GM21381 (cell line): ENCODE measurements at regions not wholly inside any gene's neighbourhood (a gene's known extent, or its start where the extent isn't known, plus 50 kb on each side); places are given as distances from the start of the nearest gene placed in this dataset.
A peak's percentile ranks its signal among the peaks of the same experiment; 100 is the strongest.
"Not testable (repeated sequence)": the region's sequence is repeated elsewhere in the genome, so short reads cannot be mapped to it uniquely, and the experiment has no call there.

Experiments
- ATAC-seq: cut with Tn5 transposase; IDR thresholded peaks from one replicate; pipeline ENCODE4 v1.9.1; 2021; ENCODE audit warnings: mild to moderate bottlenecking, moderate library complexity; ENCODE audit not compliant: unreplicated experiment

DNA sequence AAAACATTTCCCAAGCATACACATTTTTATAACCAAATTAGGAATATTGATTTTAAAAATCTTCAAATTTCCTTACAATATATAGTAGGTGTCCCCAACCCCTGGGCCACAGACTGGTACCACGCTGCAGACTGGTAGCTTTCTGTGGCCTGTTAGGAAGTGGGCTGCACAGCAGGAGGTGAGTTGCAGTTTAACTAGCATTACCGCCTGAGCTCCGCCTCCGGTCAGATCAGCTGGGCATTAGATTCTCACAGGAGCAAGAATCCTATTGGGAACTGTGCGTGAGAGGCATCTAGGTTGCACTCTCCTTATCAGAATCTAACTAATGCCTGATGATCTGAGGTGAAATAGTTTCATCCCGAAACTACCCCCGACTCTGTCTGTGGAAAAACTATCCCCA lies 62.1 kb downstream of the ZWINT start:
- no peak for ATAC-seq

GRCh38 chr10:56296618-56297017 lies 64.4 kb downstream of the ZWINT start:
- no peak for ATAC-seq

GRCh38 chr10:56288403-56288802 lies 72.7 kb downstream of the ZWINT start:
- ATAC-seq, result no peak

DNA sequence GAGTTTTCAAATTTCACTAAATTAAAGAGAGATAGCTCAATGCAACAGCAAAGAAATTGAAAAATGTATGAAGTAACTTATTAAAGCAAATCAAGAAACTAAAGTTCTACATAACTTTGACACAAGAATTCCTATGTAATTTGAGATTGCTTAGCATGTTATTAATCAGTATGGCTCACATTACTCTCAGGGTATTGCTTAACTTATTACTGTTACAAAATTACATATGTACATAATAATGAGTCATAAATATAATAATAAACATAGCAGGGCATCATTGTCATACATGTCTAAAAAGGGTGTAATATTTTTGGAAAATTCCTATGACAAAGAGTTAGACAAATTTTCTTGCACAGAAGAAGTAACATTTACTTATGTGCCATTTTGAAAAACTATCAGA lies 75.0 kb downstream of the ZWINT start:
- ATAC-seq, result no peak

- ATAC-seq, result no peak
These were observed 81.8 kb downstream of the ZWINT start for GRCh38 chr10:56279270-56279669.

DNA sequence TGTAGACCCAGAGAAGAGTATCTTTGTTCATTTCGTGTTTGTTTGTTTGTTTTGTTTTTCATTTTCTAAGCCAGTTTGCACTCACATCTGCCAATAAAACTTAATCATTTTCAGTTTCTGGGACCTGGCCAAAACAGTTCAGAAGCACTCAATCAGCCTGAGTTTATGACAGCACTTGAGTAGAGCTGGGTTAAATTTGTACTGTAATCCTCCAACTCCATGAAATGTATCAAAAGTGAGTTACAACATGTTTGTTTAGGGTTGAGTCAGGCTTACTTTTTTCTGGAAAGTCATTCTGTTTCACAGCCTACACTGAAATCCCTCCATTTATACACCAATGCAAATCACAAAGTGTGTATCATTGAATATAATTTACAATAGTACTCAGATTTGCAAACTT lies 91.9 kb downstream of the ZWINT start:
- ATAC-seq, result no peak

DNA sequence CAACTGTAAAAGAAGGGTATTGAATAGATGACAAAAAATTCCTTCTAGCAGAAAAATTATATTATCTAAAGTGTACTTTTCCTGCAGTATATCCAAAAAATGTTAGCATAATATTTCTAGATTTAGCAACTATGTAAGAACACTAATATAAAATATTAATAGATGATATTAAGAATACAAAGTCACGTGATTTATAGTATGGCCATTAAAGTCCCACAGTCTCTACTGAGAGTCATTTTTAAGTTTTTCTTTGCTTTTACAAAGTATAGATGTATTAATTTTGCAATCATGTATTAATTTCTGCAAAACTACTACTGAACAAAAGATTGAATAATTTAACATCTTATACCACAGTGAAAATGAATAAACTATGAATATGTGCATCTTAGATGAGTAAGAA lies 94.9 kb downstream of the ZWINT start:
- no peak for ATAC-seq

- no peak for ATAC-seq
These were observed 102.1 kb downstream of the ZWINT start for GRCh38 chr10:56258991-56259390.

DNA sequence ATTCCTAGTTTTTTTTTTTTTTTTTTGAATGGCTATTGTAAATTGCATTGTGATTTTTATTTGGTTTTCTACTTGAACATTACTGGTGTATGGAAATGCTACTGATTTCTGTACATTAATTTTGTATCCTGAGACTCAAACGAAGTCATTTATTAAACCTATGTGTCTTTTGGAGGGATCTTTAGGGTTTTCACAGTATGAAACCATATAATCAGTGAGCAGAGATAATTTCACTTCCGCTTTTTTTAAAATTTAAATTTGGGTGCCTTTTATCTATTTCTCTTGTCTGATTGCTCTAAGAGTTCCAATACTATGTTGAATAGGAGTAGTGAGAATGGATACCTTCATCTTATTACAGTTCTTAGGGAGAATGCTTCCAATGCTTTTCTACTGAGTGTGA lies 102.7 kb downstream of the ZWINT start:
- no peak for ATAC-seq

- ATAC-seq, result no peak
These were observed 105.8 kb downstream of the ZWINT start for GRCh38 chr10:56255298-56255697.

- ATAC-seq, result no peak
These were observed 120.6 kb downstream of the ZWINT start for GRCh38 chr10:56240471-56240870.

- ATAC-seq, result no peak
These were observed 129.6 kb downstream of the ZWINT start for GRCh38 chr10:56231436-56231835.

DNA sequence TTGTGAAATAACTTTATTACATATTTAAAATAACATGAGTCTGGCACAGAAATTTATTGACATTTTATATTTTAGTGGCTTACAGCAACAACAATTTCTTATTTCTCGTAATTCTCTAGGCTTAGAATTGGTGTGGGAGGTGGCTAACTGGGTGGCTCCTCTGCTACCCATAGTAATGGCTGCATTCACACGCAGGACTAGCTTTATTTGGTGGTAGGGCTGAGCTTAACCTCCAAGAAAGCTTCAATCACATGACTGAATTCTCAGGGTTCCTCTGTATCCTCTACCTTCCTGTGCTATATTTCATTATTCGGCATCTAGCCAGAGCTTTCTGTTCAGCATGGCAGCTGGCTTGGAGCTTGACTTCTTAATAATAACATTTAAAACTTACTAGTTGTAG lies 138.8 kb downstream of the ZWINT start:
- no peak for ATAC-seq

DNA sequence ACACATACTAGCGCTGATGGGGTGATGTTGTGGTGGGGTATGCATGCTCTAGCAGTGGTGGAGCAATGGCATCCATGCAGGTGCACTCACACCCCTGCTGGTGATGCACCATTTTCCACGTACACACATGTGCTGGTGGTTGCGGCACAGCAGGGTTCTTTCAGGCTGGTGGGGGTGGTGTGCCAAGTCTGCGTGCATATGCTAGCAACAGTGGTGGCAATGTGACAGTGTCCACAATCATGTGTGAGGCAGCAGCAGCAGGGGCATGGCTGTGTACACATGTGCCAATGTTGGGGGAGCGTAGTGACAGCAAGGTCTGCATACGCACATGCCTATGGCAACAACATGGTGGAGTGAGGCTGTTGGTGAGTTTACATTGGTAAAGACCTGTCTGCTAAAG lies 148.1 kb downstream of the ZWINT start:
- ATAC-seq, result no peak

DNA sequence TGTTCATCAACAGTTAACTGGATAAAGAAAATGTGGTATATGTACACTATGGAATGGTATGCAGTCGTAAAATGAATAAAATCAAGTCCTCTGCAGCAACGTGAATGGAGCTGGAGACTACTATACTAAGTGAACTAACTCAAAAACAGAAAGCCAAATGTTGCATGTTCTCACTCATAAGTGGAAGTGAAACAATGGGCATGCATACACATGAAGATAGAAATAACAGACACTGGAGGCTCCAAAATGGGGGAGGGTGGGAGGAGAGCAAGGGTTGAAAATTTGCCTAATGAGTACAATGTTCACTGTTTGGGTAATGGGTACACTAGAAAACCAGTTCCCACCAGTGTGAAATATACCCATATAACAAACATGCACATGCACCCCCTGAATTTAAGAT lies 179.5 kb downstream of the ZWINT start:
- no peak for ATAC-seq

- ATAC-seq, result no peak
These were observed 182.8 kb downstream of the ZWINT start for GRCh38 chr10:56178210-56178609.

GRCh38 chr10:56155091-56155513 lies 206.0 kb downstream of the ZWINT start:
- ATAC-seq, result not testable (repeated sequence)

- ATAC-seq, result no peak
These were observed 214.3 kb downstream of the ZWINT start for GRCh38 chr10:56146806-56147205.

DNA sequence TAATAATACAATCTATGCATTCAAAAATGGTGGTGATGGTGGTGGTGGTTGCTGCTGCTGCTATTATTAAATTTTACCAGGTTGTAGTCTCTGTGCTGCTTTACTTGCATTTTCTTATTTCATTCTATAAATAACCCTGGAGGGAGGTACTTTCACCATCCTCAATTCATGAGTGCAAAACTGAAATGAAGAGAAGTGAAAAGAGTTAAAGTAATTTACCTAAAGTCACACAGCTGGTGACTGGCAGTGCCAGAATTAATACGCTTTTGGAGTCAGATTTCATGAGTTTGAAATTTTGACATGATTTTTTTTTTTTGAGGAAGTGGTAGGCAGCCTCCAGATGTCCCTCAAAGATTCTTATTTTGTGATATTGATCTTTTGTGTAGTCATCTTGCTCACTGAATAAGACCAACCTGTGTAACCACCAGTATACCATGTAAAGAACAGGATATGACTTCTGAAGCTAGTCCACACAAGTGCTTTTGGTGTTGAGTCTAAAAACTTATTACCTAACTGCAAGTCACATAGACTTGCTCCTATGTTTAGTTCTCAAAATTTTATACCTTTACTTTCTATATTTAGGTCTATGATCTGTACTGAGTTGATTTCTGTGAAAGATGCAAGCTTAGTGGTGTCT lies 218.8 kb downstream of the ZWINT start:
- peak; percentile 84 for ATAC-seq

DNA sequence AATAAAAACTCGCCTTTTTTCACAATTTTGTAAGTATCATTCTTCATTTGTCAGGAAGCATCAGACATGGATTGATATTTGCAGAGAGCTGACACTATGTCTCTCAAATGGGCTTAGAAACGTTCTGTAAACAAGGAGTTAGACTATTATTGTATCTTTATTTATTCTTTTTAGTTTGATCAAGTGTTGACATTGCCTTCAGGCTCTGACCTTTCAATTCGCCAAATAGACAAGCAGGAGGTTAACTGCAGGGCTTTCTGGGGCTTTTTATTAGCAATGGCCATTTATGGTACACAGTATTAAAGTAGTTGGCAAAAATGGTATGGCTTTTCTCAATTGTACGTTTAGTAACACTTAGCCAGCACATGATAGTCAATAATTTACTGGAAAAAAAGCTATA lies 221.7 kb downstream of the ZWINT start:
- ATAC-seq, result no peak

- ATAC-seq, result no peak
These were observed 225.2 kb downstream of the ZWINT start for GRCh38 chr10:56135828-56136227.

- no peak for ATAC-seq
These were observed 237.8 kb downstream of the ZWINT start for GRCh38 chr10:56123247-56123646.

DNA sequence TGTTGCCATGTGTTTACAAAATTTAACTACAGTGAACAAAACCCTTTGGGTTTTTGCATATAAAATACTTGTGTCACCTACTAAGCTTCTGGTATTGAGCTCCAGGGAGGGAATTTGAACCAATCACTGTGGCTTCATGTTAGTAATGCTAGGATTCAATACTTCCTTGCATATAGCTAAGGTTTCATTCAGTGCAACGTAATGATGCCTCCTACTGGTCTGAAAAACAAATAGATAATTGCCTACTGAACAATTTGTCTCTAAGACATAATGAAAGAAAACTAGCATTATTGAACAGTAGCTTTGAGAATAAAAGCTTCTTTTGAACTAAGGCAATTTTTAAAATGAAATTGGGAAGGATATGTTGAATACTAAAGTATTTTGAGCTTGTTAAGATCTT lies 244.4 kb downstream of the ZWINT start:
- no peak for ATAC-seq
